ENCODE measurements at regions not wholly inside any gene's neighbourhood (a gene's known extent, or its start where the extent isn't known, plus 50 kb on each side); places are given as distances from the start of the nearest gene placed in this dataset.

- Histone ChIP-seq H2AFZ (no peak overlapping the region), H3K4me2 (ENCODE audit: unreplicated experiment) (no peak overlapping the region), H3K36me3 (ENCODE audit: low read depth) (no peaks in the 10 kb centered on the region), H3F3A (ENCODE audit: insufficient read depth) (peaks cover 17% of the 10 kb centered on the region), H3K4me1 (ENCODE audit: insufficient read depth) (peaks cover 17% of the 10 kb centered on the region), H3K9ac (no peak overlapping the region), H3K79me2 (ENCODE audit: insufficient read depth) (no peaks in the 10 kb centered on the region), H3K27ac (no peak overlapping the region), H3K9me3 (ENCODE audit: low read depth) (no peaks in the 10 kb centered on the region), H3K4me3 (no peak overlapping the region), H4K20me1 (ENCODE audit: insufficient read depth) (no peaks in the 10 kb centered on the region), H3K27me3 (replicated peaks; ENCODE audit: insufficient read depth) (no peaks in the 10 kb centered on the region), H3K9me2 (ENCODE audit: insufficient read depth) (no peaks in the 10 kb centered on the region)
- 85 to 86% methylated on average over 7 of the region's 7 CpGs for WGBS, 2 experiments (ENCODE audit: low coverage in 1 of 2, low lambda C conversion rate in 2 of 2, missing lambda C conversion rate in 2 of 2)
- in situ Hi-C loops (cut with MboI): loop anchor here (25.0 kb wide), 2 partner anchors 138 to 1012 kb away; no protein-coding TSS in a partner anchor
- no peak for DNase-seq
- TF ChIP-seq EZH2phosphoT487 (IDR thresholded peaks at IDR 0.05; ENCODE audit: insufficient read depth, low read depth) (no peak), EZH2 (IDR thresholded peaks at IDR 0.05; ENCODE audit: insufficient read depth, poor library complexity, severe bottlenecking) (no peak)
Observed at GRCh38 chr1:87274851-87275250, 53.8 kb upstream of the LMO4 start.

- WGBS, 2 experiments (ENCODE audit: low coverage in 1 of 2, low lambda C conversion rate in 2 of 2, missing lambda C conversion rate in 2 of 2): 14 to 19% methylated on average over 4 of the region's 4 CpGs
- H3K79me2 ChIP-seq (ENCODE audit: insufficient read depth): no peaks in the 10 kb centered on the region
- DNase-seq: peak; percentile 83
- H3K27me3 ChIP-seq (replicated peaks; ENCODE audit: insufficient read depth): no peaks in the 10 kb centered on the region
- peak overlapping the region; percentile 71 for H3K4me2 ChIP-seq (ENCODE audit: unreplicated experiment)
- no peaks in the 10 kb centered on the region for H3K36me3 ChIP-seq (ENCODE audit: low read depth)
- in situ Hi-C loops (cut with MboI): loop anchor here (25.0 kb wide), 2 partner anchors 142 to 1008 kb away; no protein-coding TSS in a partner anchor
- H3K4me3 ChIP-seq: peak overlapping the region; percentile 29; the same call in 1 of the 2 replicates
- TF ChIP-seq EZH2phosphoT487 (IDR thresholded peaks at IDR 0.05; ENCODE audit: insufficient read depth, low read depth) (no peak), EZH2 (IDR thresholded peaks at IDR 0.05; ENCODE audit: insufficient read depth, poor library complexity, severe bottlenecking) (no peak)
- no peaks in the 10 kb centered on the region for H3K9me3 ChIP-seq (ENCODE audit: low read depth)
- H3F3A ChIP-seq (ENCODE audit: insufficient read depth): peaks cover 28% of the 10 kb centered on the region
- H3K9me2 ChIP-seq (ENCODE audit: insufficient read depth): no peaks in the 10 kb centered on the region
- H2AFZ ChIP-seq: peak overlapping the region; percentile 42
- H3K27ac ChIP-seq: peak overlapping the region; percentile 76
- H4K20me1 ChIP-seq (ENCODE audit: insufficient read depth): no peaks in the 10 kb centered on the region
- H3K9ac ChIP-seq: peak overlapping the region; percentile 17
- peaks cover 21% of the 10 kb centered on the region for H3K4me1 ChIP-seq (ENCODE audit: insufficient read depth)
Observed at GRCh38 chr1:87278825-87279535, 49.7 kb upstream of the LMO4 start.

Measured in GM23248 (cell line).